ENCODE measurements at regions not wholly inside any gene's neighbourhood (a gene's known extent, or its start where the extent isn't known, plus 50 kb on each side); places are given as distances from the start of the nearest gene placed in this dataset.

DNA sequence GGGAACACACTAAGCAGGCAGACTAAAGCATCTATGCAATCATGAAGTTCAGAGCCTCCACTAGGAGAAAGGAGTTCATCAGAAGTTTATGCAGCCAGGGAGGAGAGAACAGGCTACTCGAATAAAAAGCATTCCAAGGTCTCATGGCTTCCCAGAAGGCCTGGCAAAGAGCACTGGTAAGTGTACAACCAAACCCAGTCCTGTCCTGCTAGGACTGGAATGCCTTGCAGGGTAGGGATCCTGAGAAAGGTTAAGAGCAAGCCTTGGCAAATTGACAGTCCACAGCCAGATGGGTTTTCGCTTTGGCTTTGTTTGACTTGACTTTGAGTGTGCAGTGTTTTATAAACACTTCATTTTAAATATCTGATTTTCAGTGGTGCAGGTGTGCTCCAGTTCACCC is 133.6 kb upstream of the ATP1B1 start:
- no peaks in the 10 kb centered on the region for H3K4me1 Mint-ChIP-seq (ENCODE audit: low read depth, unreplicated experiment)
- TF ChIP-seq, protein P1, sequence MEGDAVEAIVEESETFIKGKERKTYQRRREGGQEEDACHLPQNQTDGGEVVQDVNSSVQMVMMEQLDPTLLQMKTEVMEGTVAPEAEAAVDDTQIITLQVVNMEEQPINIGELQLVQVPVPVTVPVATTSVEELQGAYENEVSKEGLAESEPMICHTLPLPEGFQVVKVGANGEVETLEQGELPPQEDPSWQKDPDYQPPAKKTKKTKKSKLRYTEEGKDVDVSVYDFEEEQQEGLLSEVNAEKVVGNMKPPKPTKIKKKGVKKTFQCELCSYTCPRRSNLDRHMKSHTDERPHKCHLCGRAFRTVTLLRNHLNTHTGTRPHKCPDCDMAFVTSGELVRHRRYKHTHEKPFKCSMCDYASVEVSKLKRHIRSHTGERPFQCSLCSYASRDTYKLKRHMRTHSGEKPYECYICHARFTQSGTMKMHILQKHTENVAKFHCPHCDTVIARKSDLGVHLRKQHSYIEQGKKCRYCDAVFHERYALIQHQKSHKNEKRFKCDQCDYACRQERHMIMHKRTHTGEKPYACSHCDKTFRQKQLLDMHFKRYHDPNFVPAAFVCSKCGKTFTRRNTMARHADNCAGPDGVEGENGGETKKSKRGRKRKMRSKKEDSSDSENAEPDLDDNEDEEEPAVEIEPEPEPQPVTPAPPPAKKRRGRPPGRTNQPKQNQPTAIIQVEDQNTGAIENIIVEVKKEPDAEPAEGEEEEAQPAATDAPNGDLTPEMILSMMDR (IDR thresholded peaks at IDR 0.05; ENCODE audit: partially characterized antibody, unreplicated experiment), result no peak
- H3K36me3 Mint-ChIP-seq (ENCODE audit: unreplicated experiment), result no peaks in the 10 kb centered on the region
- H3K27ac Mint-ChIP-seq (ENCODE audit: unreplicated experiment), result no peak overlapping the region
- no peak overlapping the region for H3K4me3 Mint-ChIP-seq (ENCODE audit: unreplicated experiment)
- H3K9me3 Mint-ChIP-seq (ENCODE audit: unreplicated experiment), result no peaks in the 10 kb centered on the region
- H3K27me3 Mint-ChIP-seq (ENCODE audit: unreplicated experiment), result no peaks in the 10 kb centered on the region
- DNase-seq, result no peak

DNA sequence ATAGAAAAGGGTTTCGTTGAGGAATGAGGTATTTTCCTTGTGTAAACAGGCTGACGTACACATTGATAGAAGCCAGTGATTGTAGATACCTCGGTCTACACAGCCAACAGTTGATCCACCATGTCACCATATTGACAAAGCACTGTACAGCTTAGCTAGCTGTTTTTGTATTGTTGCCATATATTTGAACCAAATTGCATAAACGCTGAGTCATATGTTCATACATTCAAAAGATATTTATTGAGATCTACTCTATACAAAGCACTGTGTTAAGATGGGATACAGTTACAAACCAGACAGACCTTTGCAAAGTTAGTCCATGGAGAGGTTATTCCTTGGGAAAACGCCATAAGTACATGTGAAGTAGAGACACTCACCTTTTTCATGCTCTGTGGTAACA is 132.4 kb upstream of the ATP1B1 start:
- no peaks in the 10 kb centered on the region for H3K36me3 Mint-ChIP-seq (ENCODE audit: unreplicated experiment)
- no peaks in the 10 kb centered on the region for H3K27me3 Mint-ChIP-seq (ENCODE audit: unreplicated experiment)
- no peaks in the 10 kb centered on the region for H3K9me3 Mint-ChIP-seq (ENCODE audit: unreplicated experiment)
- DNase-seq, result no peak
- H3K27ac Mint-ChIP-seq (ENCODE audit: unreplicated experiment), result no peak overlapping the region
- no peak overlapping the region for H3K4me3 Mint-ChIP-seq (ENCODE audit: unreplicated experiment)
- TF ChIP-seq, protein P1 (IDR thresholded peaks at IDR 0.05; ENCODE audit: partially characterized antibody, unreplicated experiment), result no peak
- H3K4me1 Mint-ChIP-seq (ENCODE audit: low read depth, unreplicated experiment), result no peaks in the 10 kb centered on the region

GRCh38 chr1:168974611-168975010 is 131.9 kb upstream of the ATP1B1 start:
- no peaks in the 10 kb centered on the region for H3K4me1 Mint-ChIP-seq (ENCODE audit: low read depth, unreplicated experiment)
- DNase-seq, result no peak
- TF ChIP-seq, protein P1 (IDR thresholded peaks at IDR 0.05; ENCODE audit: partially characterized antibody, unreplicated experiment), result no peak
- H3K4me3 Mint-ChIP-seq (ENCODE audit: unreplicated experiment), result no peak overlapping the region
- H3K36me3 Mint-ChIP-seq (ENCODE audit: unreplicated experiment), result no peaks in the 10 kb centered on the region
- H3K9me3 Mint-ChIP-seq (ENCODE audit: unreplicated experiment), result no peaks in the 10 kb centered on the region
- H3K27ac Mint-ChIP-seq (ENCODE audit: unreplicated experiment), result no peak overlapping the region
- no peaks in the 10 kb centered on the region for H3K27me3 Mint-ChIP-seq (ENCODE audit: unreplicated experiment)

DNA sequence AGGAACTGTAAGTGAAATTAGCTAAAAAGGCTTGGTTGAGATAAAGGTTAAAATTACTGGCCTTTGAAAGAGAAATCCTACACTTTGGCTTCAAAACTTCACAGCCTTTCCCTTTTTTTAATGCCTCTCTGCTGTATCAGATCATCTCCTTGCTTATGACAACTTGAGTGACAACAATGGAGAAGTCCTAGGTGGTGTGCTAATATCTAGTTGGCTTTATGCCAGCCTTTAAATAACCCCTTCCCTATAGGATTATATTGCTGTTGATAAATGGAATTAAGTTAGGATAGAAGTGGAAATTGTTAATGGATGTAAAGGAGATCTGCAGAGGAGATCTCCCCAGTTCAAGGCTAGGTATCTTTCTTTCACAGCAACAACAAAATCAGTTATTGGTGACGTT is 130.2 kb upstream of the ATP1B1 start:
- no peak for DNase-seq
- Mint-ChIP-seq H3K27ac (ENCODE audit: unreplicated experiment) (no peak overlapping the region), H3K4me3 (ENCODE audit: unreplicated experiment) (no peak overlapping the region), H3K27me3 (ENCODE audit: unreplicated experiment) (no peaks in the 10 kb centered on the region), H3K36me3 (ENCODE audit: unreplicated experiment) (no peaks in the 10 kb centered on the region), H3K4me1 (ENCODE audit: low read depth, unreplicated experiment) (no peaks in the 10 kb centered on the region), H3K9me3 (ENCODE audit: unreplicated experiment) (no peaks in the 10 kb centered on the region)
- TF ChIP-seq, protein P1 (IDR thresholded peaks at IDR 0.05; ENCODE audit: partially characterized antibody, unreplicated experiment), result no peak

GRCh38 chr1:168977618-168978017 is 128.9 kb upstream of the ATP1B1 start:
- DNase-seq, result no peak
- no peaks in the 10 kb centered on the region for H3K27me3 Mint-ChIP-seq (ENCODE audit: unreplicated experiment)
- H3K9me3 Mint-ChIP-seq (ENCODE audit: unreplicated experiment), result no peaks in the 10 kb centered on the region
- H3K36me3 Mint-ChIP-seq (ENCODE audit: unreplicated experiment), result no peaks in the 10 kb centered on the region
- H3K4me1 Mint-ChIP-seq (ENCODE audit: low read depth, unreplicated experiment), result no peaks in the 10 kb centered on the region
- TF ChIP-seq, protein P1 (IDR thresholded peaks at IDR 0.05; ENCODE audit: partially characterized antibody, unreplicated experiment), result no peak
- H3K27ac Mint-ChIP-seq (ENCODE audit: unreplicated experiment), result no peak overlapping the region
- H3K4me3 Mint-ChIP-seq (ENCODE audit: unreplicated experiment), result no peak overlapping the region

Measured in glutamatergic neuron (in vitro differentiated cells).